ENCODE measurements at regions not wholly inside any gene's neighbourhood (a gene's known extent, or its start where the extent isn't known, plus 50 kb on each side); places are given as distances from the start of the nearest gene placed in this dataset.
A peak's percentile ranks its signal among the peaks of the same experiment; 100 is the strongest.
"Not testable (repeated sequence)": the region's sequence is repeated elsewhere in the genome, so short reads cannot be mapped to it uniquely, and the experiment has no call there.

- no peak for DNase-seq
Observed at GRCh38 chr16:86220561-86220960, 289.8 kb upstream of the FOXF1 start.

- DNase-seq: peak; percentile 67
Observed at GRCh38 chr16:86221085-86221484, 289.2 kb upstream of the FOXF1 start.

GRCh38 chr16:86222547-86222946, 287.8 kb upstream of the FOXF1 start:
- DNase-seq: peak; percentile 62

GRCh38 chr16:86222965-86223551, 287.3 kb upstream of the FOXF1 start:
- peak; percentile 95 for DNase-seq

- DNase-seq: no peak
Observed at GRCh38 chr16:86224126-86224525, 286.2 kb upstream of the FOXF1 start.

GRCh38 chr16:86224629-86225028, 285.7 kb upstream of the FOXF1 start:
- DNase-seq: no peak

- no peak for DNase-seq
Observed at GRCh38 chr16:86225905-86226371, 284.4 kb upstream of the FOXF1 start.

- DNase-seq: no peak
Observed at GRCh38 chr16:86227041-86227440, 283.3 kb upstream of the FOXF1 start.

GRCh38 chr16:86227801-86228200, 282.5 kb upstream of the FOXF1 start:
- peak; percentile 78 for DNase-seq

- no peak for DNase-seq
Observed at GRCh38 chr16:86228713-86229112, 281.6 kb upstream of the FOXF1 start.

- DNase-seq: no peak
Observed at GRCh38 chr16:86229283-86229682, 281.0 kb upstream of the FOXF1 start.

GRCh38 chr16:86229866-86230656, 280.3 kb upstream of the FOXF1 start:
- DNase-seq: no peak

- DNase-seq: no peak
Observed at GRCh38 chr16:86231321-86231995, 278.9 kb upstream of the FOXF1 start.

- DNase-seq: no peak
Observed at GRCh38 chr16:86231996-86232350, 278.4 kb upstream of the FOXF1 start.

- no peak for DNase-seq
Observed at GRCh38 chr16:86232496-86232895, 277.8 kb upstream of the FOXF1 start.

- not testable (repeated sequence) for DNase-seq
Observed at GRCh38 chr16:86233506-86233905, 276.8 kb upstream of the FOXF1 start.

- DNase-seq: no peak
Observed at GRCh38 chr16:86239381-86239780, 270.9 kb upstream of the FOXF1 start.

- DNase-seq: no peak
Observed at GRCh38 chr16:86240716-86241363, 269.5 kb upstream of the FOXF1 start.

GRCh38 chr16:86241681-86242080, 268.6 kb upstream of the FOXF1 start:
- DNase-seq: no peak

GRCh38 chr16:86242244-86243122, 267.8 kb upstream of the FOXF1 start:
- no peak for DNase-seq

- no peak for DNase-seq
Observed at GRCh38 chr16:86243123-86243473, 267.2 kb upstream of the FOXF1 start.

GRCh38 chr16:86243571-86244154, 266.7 kb upstream of the FOXF1 start:
- DNase-seq: no peak

Measured in fibroblast of skin of right quadriceps (primary cell).